Fibroblast of skin of left biceps (primary cell): ENCODE measurements at regions not wholly inside any gene's neighbourhood (a gene's known extent, or its start where the extent isn't known, plus 50 kb on each side); places are given as distances from the start of the nearest gene placed in this dataset.
"Not testable (repeated sequence)": the region's sequence is repeated elsewhere in the genome, so short reads cannot be mapped to it uniquely, and the experiment has no call there.

Experiments
- DNase-seq, 2 experiments: peaks; one replicate each; pipeline ENCODE4 v3.0.0-alpha.2; 2013; ENCODE audit warnings: low read depth in 2 of 2

GRCh38 chr4:60619531-60620305, 580.4 kb upstream of the ADGRL3 start:
- DNase-seq = no peak

GRCh38 chr4:60637976-60638375, 562.1 kb upstream of the ADGRL3 start:
- no peak for DNase-seq

GRCh38 chr4:60648774-60649173, 551.4 kb upstream of the ADGRL3 start:
- DNase-seq = no peak

GRCh38 chr4:60652933-60653332, 547.2 kb upstream of the ADGRL3 start:
- DNase-seq = no peak

GRCh38 chr4:60655356-60655755, 544.8 kb upstream of the ADGRL3 start:
- DNase-seq = no peak

- DNase-seq = peak in 1 of 2 experiments; percentile 28
These were observed 544.0 kb upstream of the ADGRL3 start for GRCh38 chr4:60656171-60656570.

- DNase-seq = no peak
These were observed 543.1 kb upstream of the ADGRL3 start for GRCh38 chr4:60657041-60657440.

GRCh38 chr4:60657807-60658206, 542.3 kb upstream of the ADGRL3 start:
- no peak for DNase-seq

- no peak for DNase-seq
These were observed 536.4 kb upstream of the ADGRL3 start for GRCh38 chr4:60663769-60664168.

- peak in 1 of 2 experiments; percentile 32 for DNase-seq
These were observed 517.2 kb upstream of the ADGRL3 start for GRCh38 chr4:60682901-60683300.

GRCh38 chr4:60683357-60683756, 516.8 kb upstream of the ADGRL3 start:
- peak; percentile 36 to 43 for DNase-seq

GRCh38 chr4:60683973-60684372, 516.2 kb upstream of the ADGRL3 start:
- peak; percentile 71 to 72 for DNase-seq

GRCh38 chr4:60696062-60696461, 504.1 kb upstream of the ADGRL3 start:
- DNase-seq = not testable (repeated sequence)

- no peak for DNase-seq
These were observed 491.1 kb upstream of the ADGRL3 start for GRCh38 chr4:60709061-60709460.

GRCh38 chr4:60718874-60719273, 481.3 kb upstream of the ADGRL3 start:
- DNase-seq = no peak

GRCh38 chr4:60721685-60722084, 478.4 kb upstream of the ADGRL3 start:
- DNase-seq = no peak

GRCh38 chr4:60723796-60724195, 476.3 kb upstream of the ADGRL3 start:
- no peak for DNase-seq

GRCh38 chr4:60724623-60725022, 475.5 kb upstream of the ADGRL3 start:
- DNase-seq = peak; percentile 69 to 75

- DNase-seq = no peak
These were observed 473.3 kb upstream of the ADGRL3 start for GRCh38 chr4:60726779-60727178.

- DNase-seq = no peak
These were observed 470.9 kb upstream of the ADGRL3 start for GRCh38 chr4:60729194-60729593.

GRCh38 chr4:60729764-60730163, 470.4 kb upstream of the ADGRL3 start:
- not testable (repeated sequence) for DNase-seq

- no peak for DNase-seq
These were observed 462.3 kb upstream of the ADGRL3 start for GRCh38 chr4:60737858-60738257.

GRCh38 chr4:60743654-60744053, 456.5 kb upstream of the ADGRL3 start:
- DNase-seq = no peak

- no peak for DNase-seq
These were observed 455.4 kb upstream of the ADGRL3 start for GRCh38 chr4:60744767-60745166.
